LNCAP (cell line): ENCODE measurements at regions not wholly inside any gene's neighbourhood (a gene's known extent, or its start where the extent isn't known, plus 50 kb on each side); places are given as distances from the start of the nearest gene placed in this dataset.
A peak's percentile ranks its signal among the peaks of the same experiment; 100 is the strongest.

Source experiments
- CTCF ChIP-seq: fragments of 450-650 bp; IDR thresholded peaks from 2 replicates; pipeline ENCODE4 v1.5.1; 2017; ENCODE audit warnings: mild to moderate bottlenecking

GRCh38 chr20:40961686-40962640 is 66.7 kb upstream of the TOP1 start:
- TF ChIP-seq CTCF, result no peak

GRCh38 chr20:40962733-40963504 is 65.7 kb upstream of the TOP1 start:
- TF ChIP-seq CTCF, result peak; percentile 83

- TF ChIP-seq CTCF, result no peak
Measured at GRCh38 chr20:40963505-40963845, 65.1 kb upstream of the TOP1 start.

GRCh38 chr20:40965671-40966070 is 63.0 kb upstream of the TOP1 start:
- TF ChIP-seq CTCF, result no peak

- TF ChIP-seq CTCF, result no peak
Measured at GRCh38 chr20:40966103-40966502, 62.5 kb upstream of the TOP1 start.

- TF ChIP-seq CTCF, result no peak
Measured at GRCh38 chr20:40966516-40967185, 62.0 kb upstream of the TOP1 start.

- TF ChIP-seq CTCF, result no peak
Measured at GRCh38 chr20:40967700-40968099, 60.9 kb upstream of the TOP1 start.
